MCF 10A (cell line): ENCODE measurements at regions not wholly inside any gene's neighbourhood (a gene's known extent, or its start where the extent isn't known, plus 50 kb on each side); places are given as distances from the start of the nearest gene placed in this dataset.

Experiments
- BruUV-seq: library from RNA; stranded (reverse); fragments of 400-500 nt; replicated peaks from 2 replicates; lab custom pipeline; 2021; lab: Mats Ljungman, UMichigan
- CTCF ChIA-PET: fragments of 300-600 bp; sonication (Branson Sonifier 250); formaldehyde crosslinking; extraction: SDS; loops from one replicate; lab custom pipeline; 2021; ENCODE audit warnings: antibody characterized with exemption, inconsistent platforms; lab: Yijun Ruan, JAX
- POLR2A ChIA-PET: fragments of 300-600, 350-650 bp; sonication (Branson Sonifier 250); formaldehyde crosslinking; extraction: SDS; loops from one replicate; lab custom pipeline; 2020; ENCODE audit warnings: antibody characterized with exemption, inconsistent platforms; lab: Yijun Ruan, JAX
- DNase-seq: peaks from one replicate; pipeline ENCODE4 v3.0.0-alpha.2; 2018; ENCODE audit not compliant: unreplicated experiment
- H3K27ac Mint-ChIP-seq: one replicate; pipeline ENCODE4 v1.8.0; 2022; ENCODE audit warnings: mild to moderate bottlenecking, low read depth, mixed read lengths; ENCODE audit not compliant: unreplicated experiment
- H3K27me3 Mint-ChIP-seq: one replicate; pipeline ENCODE4 v1.8.0; 2022; ENCODE audit warnings: mixed read lengths; ENCODE audit not compliant: insufficient read depth, unreplicated experiment
- H3K36me3 Mint-ChIP-seq: one replicate; pipeline ENCODE4 v1.8.0; 2022; ENCODE audit warnings: mild to moderate bottlenecking, moderate library complexity, mixed read lengths; ENCODE audit not compliant: insufficient read depth, unreplicated experiment
- H3K4me1 Mint-ChIP-seq: one replicate; pipeline ENCODE4 v1.8.0; 2022; ENCODE audit warnings: mixed read lengths; ENCODE audit not compliant: insufficient read depth, unreplicated experiment
- H3K4me3 Mint-ChIP-seq: one replicate; pipeline ENCODE4 v1.8.0; 2022; ENCODE audit warnings: mild to moderate bottlenecking, moderate library complexity, mixed read lengths; ENCODE audit not compliant: unreplicated experiment
- H3K9me3 Mint-ChIP-seq: one replicate; pipeline ENCODE4 v1.8.0; 2022; ENCODE audit warnings: mixed read lengths; ENCODE audit not compliant: unreplicated experiment
- CTCF ChIP-seq: fragments of 200-600 bp; IDR thresholded peaks from one replicate; pipeline ENCODE4 v1.8.0; 2022; ENCODE audit warnings: antibody characterized with exemption, mild to moderate bottlenecking; ENCODE audit not compliant: unreplicated experiment
- intact Hi-C: fragments of 100-400 bp; cut with micrococcal nuclease; formaldehyde crosslinking; loops from 2 replicates; pipeline ENCODE4 v1.14.1; 2022

- Mint-ChIP-seq H3K36me3 (no peaks in the 10 kb centered on the region), H3K27me3 (no peaks in the 10 kb centered on the region), H3K4me1 (peaks cover 6% of the 10 kb centered on the region), H3K27ac (no peak overlapping the region), H3K4me3 (no peak overlapping the region), H3K9me3 (no peaks in the 10 kb centered on the region)
- no TSS peak for BruUV-seq
- ChIA-PET POLR2A (no interaction called here), CTCF (interaction anchor here (0.5 to 2.8 kb wide), 6 partner anchors 21 to 1403 kb away, joined by 3 to 13 read pairs (median 4); no protein-coding TSS in a partner anchor)
- intact Hi-C loops, result no loop called here
- DNase-seq, result no peak
- TF ChIP-seq CTCF, result no peak
Observed at GRCh38 chr20:39290575-39290974, 328.4 kb downstream of the DHX35 start.

- no peak overlapping the region for H3K4me3 Mint-ChIP-seq
- H3K4me1 Mint-ChIP-seq, result peaks cover 6% of the 10 kb centered on the region
- CTCF ChIA-PET, result interaction anchor here (0.6 to 2.8 kb wide), 10 partner anchors 12 to 1749 kb away, joined by 3 to 13 read pairs (median 4); no protein-coding TSS in a partner anchor
- H3K36me3 Mint-ChIP-seq, result no peaks in the 10 kb centered on the region
- H3K27me3 Mint-ChIP-seq, result no peaks in the 10 kb centered on the region
- no peak overlapping the region for H3K27ac Mint-ChIP-seq
- no peak for TF ChIP-seq CTCF
- no peaks in the 10 kb centered on the region for H3K9me3 Mint-ChIP-seq
- DNase-seq, result no peak
- POLR2A ChIA-PET, result no interaction called here
- BruUV-seq, result no TSS peak
- intact Hi-C loops, result no loop called here
Observed at GRCh38 chr20:39289831-39290230, 327.7 kb downstream of the DHX35 start.

GRCh38 chr20:39289316-39289715 lies 327.2 kb downstream of the DHX35 start:
- Mint-ChIP-seq H3K36me3 (no peaks in the 10 kb centered on the region), H3K9me3 (no peaks in the 10 kb centered on the region), H3K4me1 (peaks cover 6% of the 10 kb centered on the region), H3K27me3 (no peaks in the 10 kb centered on the region), H3K27ac (no peak overlapping the region), H3K4me3 (no peak overlapping the region)
- TF ChIP-seq CTCF, result peak; percentile 19
- BruUV-seq, result no TSS peak
- DNase-seq, result peak; percentile 8
- POLR2A ChIA-PET, result no interaction called here
- intact Hi-C loops, result no loop called here
- CTCF ChIA-PET, result interaction anchor here (0.5 to 2.8 kb wide), 10 partner anchors 12 to 1678 kb away, joined by 3 to 13 read pairs (median 3); no protein-coding TSS in a partner anchor

- POLR2A ChIA-PET, result interaction anchor here (0.7 kb wide), 1 partner anchor 10 kb away, joined by 3 read pairs; no protein-coding TSS in a partner anchor
- CTCF ChIA-PET, result interaction anchor here (2.0 kb wide), 1 partner anchor 19 kb away, joined by 8 read pairs; no protein-coding TSS in a partner anchor
- no TSS peak for BruUV-seq
- H3K27ac Mint-ChIP-seq, result no peak overlapping the region
- peaks cover 11% of the 10 kb centered on the region for H3K27me3 Mint-ChIP-seq
- no peak for DNase-seq
- no peak overlapping the region for H3K4me3 Mint-ChIP-seq
- H3K4me1 Mint-ChIP-seq, result no peaks in the 10 kb centered on the region
- TF ChIP-seq CTCF, result no peak
- H3K9me3 Mint-ChIP-seq, result no peaks in the 10 kb centered on the region
- no peaks in the 10 kb centered on the region for H3K36me3 Mint-ChIP-seq
- intact Hi-C loops, result loop anchor here (5.0 kb wide), 1 partner anchor 589 kb away; no protein-coding TSS in a partner anchor
Observed at GRCh38 chr20:39283464-39283863, 321.3 kb downstream of the DHX35 start.
